ENCODE measurements at regions not wholly inside any gene's neighbourhood (a gene's known extent, or its start where the extent isn't known, plus 50 kb on each side); places are given as distances from the start of the nearest gene placed in this dataset.
A peak's percentile ranks its signal among the peaks of the same experiment; 100 is the strongest.

- peak in 1 of 3 experiments; percentile 40; a peak in 2 of 6 replicates for TF ChIP-seq ZBTB11 (CRISPR knock-in tag; IDR thresholded peaks at IDR 0.05)
- no peak for TF ChIP-seq LARP7 (IDR thresholded peaks at IDR 0.05)
- TF ChIP-seq BMI1 (IDR thresholded peaks at IDR 0.05; ENCODE audit: low read length), result no peak
- TF ChIP-seq SMARCA4 (IDR thresholded peaks at IDR 0.05), result peak; percentile 37; the same call in 1 of the 2 replicates
- peak; percentile 65 for TF ChIP-seq ARID1B (IDR thresholded peaks at IDR 0.05)
- TF ChIP-seq EHMT2 (IDR thresholded peaks at IDR 0.05), result no peak
- no peak for TF ChIP-seq TRIM25 (IDR thresholded peaks at IDR 0.05; ENCODE audit: borderline replicate concordance)
- TF ChIP-seq NFYB (IDR thresholded peaks at IDR 0.05; ENCODE audit: extremely low read depth, insufficient read length), result no peak
- no peak for TF ChIP-seq DEAF1 (CRISPR knock-in tag; IDR thresholded peaks at IDR 0.05)
- TF ChIP-seq ZNF75A (CRISPR knock-in tag; IDR thresholded peaks at IDR 0.05), result no peak
- peak; percentile 18 to 88; a peak in 2 of 4 replicates for TF ChIP-seq SRF (CRISPR knock-in tag; IDR thresholded peaks at IDR 0.05)
- TF ChIP-seq MIER1 (IDR thresholded peaks at IDR 0.05; ENCODE audit: low read depth), result no peak
- peak; percentile 25 for TF ChIP-seq CBFA2T2 (conservative IDR thresholded peaks at IDR 0.05)
- no peak for TF ChIP-seq ZNF217 (CRISPR knock-in tag; IDR thresholded peaks at IDR 0.05)
- TF ChIP-seq RAD51 (IDR thresholded peaks at IDR 0.05; ENCODE audit: borderline replicate concordance, low read depth), result no peak
- no peak for TF ChIP-seq HES1 (IDR thresholded peaks at IDR 0.05; ENCODE audit: low read depth)
- no peak for TF ChIP-seq E2F1 (CRISPR knock-in tag; IDR thresholded peaks at IDR 0.05)
- TF ChIP-seq HDAC3 (IDR thresholded peaks at IDR 0.05; ENCODE audit: borderline replicate concordance, partially characterized antibody), result no peak
- peak; percentile 46; the same call in 1 of the 2 replicates for TF ChIP-seq TAL1 (IDR thresholded peaks at IDR 0.05)
- TF ChIP-seq U2AF2 (optimal IDR thresholded peaks at IDR 0.05; ENCODE audit: low read depth, low read length), result no peak
Observed at GRCh38 chr12:114955414-114956014, 271.5 kb upstream of the TBX3 start (continued).

Data from K562 (cell line).